ENCODE measurements at regions not wholly inside any gene's neighbourhood (a gene's known extent, or its start where the extent isn't known, plus 50 kb on each side); places are given as distances from the start of the nearest gene placed in this dataset.

GRCh38 chr1:81406292-81406999, 394.3 kb upstream of the ADGRL2 start (continued):
- TF ChIP-seq CTCF (IDR thresholded peaks at IDR 0.05; ENCODE audit: low read depth, low read length, missing input control) (no peak), NR2F2 (IDR thresholded peaks at IDR 0.05) (no peak), SP1 (IDR thresholded peaks at IDR 0.05) (no peak), HNF4A (conservative IDR thresholded peaks at IDR 0.05) (no peak), EGR1 (IDR thresholded peaks at IDR 0.05; ENCODE audit: low read depth in 2 of 2) (no peak), JUND (IDR thresholded peaks at IDR 0.05) (no peak), FOXA1 (IDR thresholded peaks at IDR 0.05) (no peak), RAD21 (IDR thresholded peaks at IDR 0.05) (no peak), RXRA (IDR thresholded peaks at IDR 0.05) (no peak), ATF3 (IDR thresholded peaks at IDR 0.05) (no peak), YY1 (IDR thresholded peaks at IDR 0.05) (no peak)

- H3K9ac ChIP-seq (ENCODE audit: low read depth in 1 of 2, low read length in 2 of 2) = no peak overlapping the region
- H3K4me1 ChIP-seq (ENCODE audit: control insufficient read depth in 4 of 4, insufficient read depth in 4 of 4, low read length in 3 of 4) = no peaks in the 10 kb centered on the region
- TF ChIP-seq REST (IDR thresholded peaks at IDR 0.05) (no peak), RAD21 (IDR thresholded peaks at IDR 0.05) (no peak), YY1 (IDR thresholded peaks at IDR 0.05) (no peak), FOXA1 (IDR thresholded peaks at IDR 0.05) (no peak), FOXA2 (IDR thresholded peaks at IDR 0.05) (no peak)
- H3K27me3 ChIP-seq (ENCODE audit: control insufficient read depth in 4 of 4, insufficient read depth in 4 of 4, low read length in 3 of 4) = no peaks in the 10 kb centered on the region
- peaks cover 0 to 2% (median under 1%) of the 10 kb centered on the region in 4 donors for H3K9me3 ChIP-seq (ENCODE audit: control insufficient read depth in 4 of 4, low read length in 3 of 4)
- no peaks in the 10 kb centered on the region for H3K36me3 ChIP-seq (ENCODE audit: control insufficient read depth in 4 of 4, insufficient read depth in 3 of 4, low read depth in 1 of 4, low read length in 3 of 4)
- H3K4me3 ChIP-seq (ENCODE audit: low read depth in 1 of 3, low read length in 3 of 3) = no peak overlapping the region
- DNase-seq (ENCODE audit: low spot score) = no peak
- H3K27ac ChIP-seq (ENCODE audit: low read depth in 1 of 2, low read length in 2 of 2) = no peak overlapping the region
Measured at GRCh38 chr1:81398041-81398440, 402.7 kb upstream of the ADGRL2 start.

- TF ChIP-seq RAD21 (IDR thresholded peaks at IDR 0.05) = no peak
- TF ChIP-seq EGR1 (IDR thresholded peaks at IDR 0.05; ENCODE audit: low read depth in 2 of 2) = no peak
- TF ChIP-seq HNF4A (conservative IDR thresholded peaks at IDR 0.05) = no peak
- no peak for TF ChIP-seq RXRA (IDR thresholded peaks at IDR 0.05)
- TF ChIP-seq ZBTB33 (IDR thresholded peaks at IDR 0.05) = no peak
- H3K27me3 ChIP-seq (ENCODE audit: control insufficient read depth in 4 of 4, insufficient read depth in 4 of 4, low read length in 3 of 4) = no peaks in the 10 kb centered on the region
- H3K4me1 ChIP-seq (ENCODE audit: control insufficient read depth in 4 of 4, insufficient read depth in 4 of 4, low read length in 3 of 4) = peaks cover 0 to 7% (median 4%) of the 10 kb centered on the region in 4 donors
- DNase-seq (ENCODE audit: low spot score) = no peak
- no peak overlapping the region for H3K4me3 ChIP-seq (ENCODE audit: low read depth in 1 of 3, low read length in 3 of 3)
- H3K9me3 ChIP-seq (ENCODE audit: control insufficient read depth in 4 of 4, low read length in 3 of 4) = no peaks in the 10 kb centered on the region
- H3K9ac ChIP-seq (ENCODE audit: low read depth in 1 of 2, low read length in 2 of 2) = no peak overlapping the region
- H3K27ac ChIP-seq (ENCODE audit: low read depth in 1 of 2, low read length in 2 of 2) = no peak overlapping the region
- H3K36me3 ChIP-seq (ENCODE audit: control insufficient read depth in 4 of 4, insufficient read depth in 3 of 4, low read depth in 1 of 4, low read length in 3 of 4) = no peaks in the 10 kb centered on the region
Measured at GRCh38 chr1:81392526-81393226, 408.1 kb upstream of the ADGRL2 start.

Data from liver (tissue), 7 donors.